T-helper 2 cell treated with Interferon-gamma antibody and Interleukin-4, amounts not matched to agents 5 μg/mL and 100 μg/mL, for 36 hours (primary cell): ENCODE measurements at regions not wholly inside any gene's neighbourhood (a gene's known extent, or its start where the extent isn't known, plus 50 kb on each side); places are given as distances from the start of the nearest gene placed in this dataset.
"Not testable (repeated sequence)": the region's sequence is repeated elsewhere in the genome, so short reads cannot be mapped to it uniquely, and the experiment has no call there.

Source experiments
- DNase-seq: peaks from one replicate; pipeline ENCODE4 v3.0.0; 2021; ENCODE audit warnings: low spot score
- H3K27ac Mint-ChIP-seq: one replicate; pipeline ENCODE4 v1.8.0; 2021; ENCODE audit warnings: mild to moderate bottlenecking, mixed read lengths
- H3K27me3 Mint-ChIP-seq: one replicate; pipeline ENCODE4 v1.8.0; 2021; ENCODE audit warnings: low read depth, mixed read lengths
- H3K36me3 Mint-ChIP-seq: one replicate; pipeline ENCODE4 v1.8.0; 2021; ENCODE audit warnings: low read depth, mixed read lengths
- H3K4me1 Mint-ChIP-seq: one replicate; pipeline ENCODE4 v1.8.0; 2021; ENCODE audit warnings: low read depth, mixed read lengths
- H3K4me3 Mint-ChIP-seq: one replicate; pipeline ENCODE4 v1.8.0; 2022; ENCODE audit warnings: mild to moderate bottlenecking, moderate library complexity, mixed read lengths
- H3K9me3 Mint-ChIP-seq: one replicate; pipeline ENCODE4 v1.8.0; 2021; ENCODE audit warnings: mixed read lengths

DNA sequence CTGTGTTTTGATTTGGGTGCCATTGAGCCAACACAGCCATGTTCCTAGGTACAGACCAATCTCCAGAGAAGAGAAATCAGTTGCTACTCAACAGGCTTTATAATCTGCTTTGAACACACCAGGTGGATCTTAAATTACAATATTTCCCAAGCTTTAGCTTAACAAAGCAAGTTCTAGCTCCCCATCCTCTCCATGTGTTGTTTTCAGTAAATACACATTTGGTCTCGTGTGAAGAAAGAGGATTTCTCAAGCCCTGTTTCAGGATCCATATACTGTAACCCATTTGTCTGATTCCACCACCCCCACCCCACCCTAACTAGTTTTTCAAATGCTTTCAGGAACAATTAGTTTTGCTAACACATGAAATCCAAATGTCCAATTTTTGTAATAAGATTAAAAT lies 109.6 kb upstream of the NIPBL start:
- Mint-ChIP-seq H3K9me3 (no peaks in the 10 kb centered on the region), H3K27ac (no peak overlapping the region), H3K4me1 (no peaks in the 10 kb centered on the region), H3K27me3 (peaks cover 4% of the 10 kb centered on the region), H3K4me3 (no peak overlapping the region), H3K36me3 (no peaks in the 10 kb centered on the region)
- DNase-seq, result no peak

DNA sequence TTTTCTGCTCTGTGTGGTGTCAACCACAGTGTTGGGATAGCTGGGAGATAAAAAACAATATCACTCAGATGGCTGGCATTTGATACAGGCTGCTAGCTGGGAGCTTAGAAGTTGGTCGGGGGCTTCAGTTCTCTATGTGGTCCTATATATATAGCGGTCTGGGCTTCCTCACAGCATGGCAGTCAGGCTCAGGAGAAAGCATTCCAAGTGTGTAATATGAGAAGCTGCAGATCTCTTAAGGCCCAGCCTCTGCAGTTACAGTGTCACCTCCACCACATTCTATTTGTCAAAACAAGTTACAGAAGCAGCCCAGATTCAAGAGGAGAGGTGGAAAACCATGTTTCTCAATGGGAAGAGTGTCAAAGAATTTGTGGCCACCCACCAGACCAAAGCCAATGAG lies 108.1 kb upstream of the NIPBL start:
- no peak overlapping the region for H3K4me3 Mint-ChIP-seq
- no peaks in the 10 kb centered on the region for H3K9me3 Mint-ChIP-seq
- no peaks in the 10 kb centered on the region for H3K4me1 Mint-ChIP-seq
- H3K27me3 Mint-ChIP-seq, result peaks cover 4% of the 10 kb centered on the region
- DNase-seq, result no peak
- no peaks in the 10 kb centered on the region for H3K36me3 Mint-ChIP-seq
- H3K27ac Mint-ChIP-seq, result no peak overlapping the region

GRCh38 chr5:36769129-36769770 lies 107.3 kb upstream of the NIPBL start:
- Mint-ChIP-seq H3K27me3 (peaks cover 4% of the 10 kb centered on the region), H3K9me3 (no peaks in the 10 kb centered on the region), H3K27ac (no peak overlapping the region), H3K36me3 (no peaks in the 10 kb centered on the region), H3K4me1 (no peaks in the 10 kb centered on the region), H3K4me3 (no peak overlapping the region)
- no peak for DNase-seq

DNA sequence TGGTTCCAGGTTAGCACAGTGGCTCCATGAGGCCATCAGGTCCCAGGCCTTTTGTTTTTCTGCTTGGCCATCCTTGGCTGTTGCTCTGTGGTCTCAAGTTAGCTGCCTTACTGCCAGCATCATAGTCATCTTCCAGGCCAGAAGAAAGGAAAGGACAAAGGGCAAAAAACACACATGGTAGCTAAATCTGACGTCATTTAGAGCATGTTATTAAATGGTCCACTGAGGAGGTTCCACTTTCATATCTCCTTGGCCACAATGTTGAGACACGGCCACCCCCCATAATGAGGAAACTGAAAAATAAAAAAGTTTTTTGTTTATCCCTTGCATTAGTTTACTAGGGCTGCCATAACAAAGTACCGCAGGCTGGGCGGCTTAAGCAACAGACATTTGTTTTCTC lies 106.4 kb upstream of the NIPBL start:
- DNase-seq, result no peak
- Mint-ChIP-seq H3K27ac (no peak overlapping the region), H3K4me1 (no peaks in the 10 kb centered on the region), H3K36me3 (no peaks in the 10 kb centered on the region), H3K27me3 (peaks cover 4% of the 10 kb centered on the region), H3K4me3 (no peak overlapping the region), H3K9me3 (no peaks in the 10 kb centered on the region)

DNA sequence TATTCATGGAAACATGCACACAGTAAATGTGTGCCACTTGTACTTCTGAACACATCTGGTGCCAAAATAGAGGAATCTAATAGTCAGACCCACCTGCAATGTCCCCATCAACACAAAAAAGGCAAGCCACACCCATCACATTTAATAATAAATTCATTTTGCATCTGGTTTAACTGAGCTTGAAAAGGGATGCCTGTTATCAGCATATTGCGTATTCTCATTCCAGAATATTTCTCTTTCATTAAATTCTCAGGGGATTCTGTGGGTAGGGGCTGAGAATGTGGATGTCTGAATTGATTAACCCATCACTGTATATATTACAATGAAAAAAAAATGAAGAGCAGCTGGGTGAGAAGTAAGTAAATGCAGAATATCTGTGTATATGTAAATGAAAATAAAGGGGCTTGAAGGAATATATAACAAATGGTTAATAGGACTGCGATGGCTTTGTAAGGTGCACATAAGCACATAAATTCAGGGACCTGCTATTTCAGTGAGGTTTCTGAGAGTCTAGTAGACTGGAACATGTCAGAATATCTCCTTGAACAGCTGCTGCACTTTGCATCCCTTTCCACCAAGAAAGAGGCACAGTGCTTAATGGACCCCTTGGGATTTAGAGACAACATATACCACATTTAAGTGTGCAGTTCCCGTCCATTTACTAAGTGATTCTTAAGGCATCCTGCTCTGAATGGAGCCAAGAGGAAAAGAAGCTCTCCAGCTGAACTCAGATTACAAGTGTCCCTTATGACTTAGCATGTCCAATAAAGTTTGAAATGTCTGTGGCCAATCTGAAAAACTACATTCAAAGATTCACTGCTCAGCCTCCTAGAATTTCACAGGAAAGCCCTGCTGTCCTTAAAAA lies 104.1 kb upstream of the NIPBL start:
- no peaks in the 10 kb centered on the region for H3K36me3 Mint-ChIP-seq
- H3K27ac Mint-ChIP-seq, result no peak overlapping the region
- H3K4me1 Mint-ChIP-seq, result no peaks in the 10 kb centered on the region
- H3K9me3 Mint-ChIP-seq, result no peaks in the 10 kb centered on the region
- H3K27me3 Mint-ChIP-seq, result peaks cover 4% of the 10 kb centered on the region
- no peak overlapping the region for H3K4me3 Mint-ChIP-seq
- DNase-seq, result no peak

DNA sequence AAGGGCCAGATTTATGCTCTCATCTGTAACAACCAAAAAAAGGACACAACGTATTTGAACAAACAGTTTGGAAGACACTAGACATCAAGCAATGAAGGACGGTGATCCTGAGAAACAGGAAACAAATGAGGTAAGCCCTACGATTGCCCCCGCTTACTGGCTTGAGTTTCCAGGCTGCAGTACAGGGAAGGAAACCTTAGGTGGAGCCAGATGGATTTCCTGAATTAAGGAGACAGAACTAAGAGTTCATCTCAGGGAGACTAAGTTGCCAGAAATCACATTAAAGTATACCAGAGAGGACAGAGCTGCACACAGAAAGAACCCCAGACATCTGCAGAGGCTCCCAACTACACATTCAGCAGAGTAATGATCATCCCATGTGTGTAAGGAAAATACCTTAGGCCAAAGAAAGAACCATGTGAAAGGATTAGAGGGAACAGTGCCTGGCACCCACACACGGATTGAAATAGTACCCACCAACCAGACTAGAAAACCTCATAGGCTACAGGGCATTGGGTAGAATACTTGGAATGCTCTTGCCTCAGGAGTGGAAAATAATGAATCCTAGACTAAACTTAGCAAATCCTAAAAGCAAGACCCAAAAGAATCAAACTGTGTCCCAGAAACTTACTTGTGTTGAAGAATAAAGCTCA lies 99.3 kb upstream of the NIPBL start:
- no peak for DNase-seq
- H3K27me3 Mint-ChIP-seq, result peaks cover 7% of the 10 kb centered on the region
- H3K4me1 Mint-ChIP-seq, result no peaks in the 10 kb centered on the region
- H3K27ac Mint-ChIP-seq, result no peak overlapping the region
- H3K9me3 Mint-ChIP-seq, result no peaks in the 10 kb centered on the region
- H3K4me3 Mint-ChIP-seq, result no peak overlapping the region
- H3K36me3 Mint-ChIP-seq, result no peaks in the 10 kb centered on the region

GRCh38 chr5:36778336-36778735 lies 98.2 kb upstream of the NIPBL start:
- Mint-ChIP-seq H3K27ac (no peak overlapping the region), H3K27me3 (peaks cover 7% of the 10 kb centered on the region), H3K4me3 (no peak overlapping the region), H3K4me1 (no peaks in the 10 kb centered on the region), H3K36me3 (no peaks in the 10 kb centered on the region), H3K9me3 (no peaks in the 10 kb centered on the region)
- DNase-seq, result no peak

DNA sequence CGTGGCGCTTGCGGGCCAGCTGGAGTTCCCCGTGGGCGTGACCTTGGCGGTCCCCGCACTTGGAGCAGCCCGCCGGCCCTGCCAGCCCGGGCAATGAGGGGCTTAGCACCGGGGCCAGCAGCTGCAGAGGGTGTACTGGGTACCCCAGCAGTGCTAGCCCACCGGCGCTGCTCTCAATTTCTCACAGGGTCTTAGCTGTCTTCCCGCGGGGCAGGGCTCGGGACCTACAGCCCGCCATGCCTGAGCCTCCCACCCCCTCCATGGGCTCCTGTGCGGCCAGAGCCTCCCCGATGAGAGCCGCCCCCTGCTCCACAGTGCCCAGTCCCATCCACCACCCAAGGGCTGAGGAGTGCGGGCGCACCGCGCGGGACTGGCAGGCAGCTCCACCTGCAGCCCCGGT lies 94.0 kb upstream of the NIPBL start:
- not testable (repeated sequence) for H3K4me1 Mint-ChIP-seq, H3K27me3 Mint-ChIP-seq, H3K9me3 Mint-ChIP-seq

DNA sequence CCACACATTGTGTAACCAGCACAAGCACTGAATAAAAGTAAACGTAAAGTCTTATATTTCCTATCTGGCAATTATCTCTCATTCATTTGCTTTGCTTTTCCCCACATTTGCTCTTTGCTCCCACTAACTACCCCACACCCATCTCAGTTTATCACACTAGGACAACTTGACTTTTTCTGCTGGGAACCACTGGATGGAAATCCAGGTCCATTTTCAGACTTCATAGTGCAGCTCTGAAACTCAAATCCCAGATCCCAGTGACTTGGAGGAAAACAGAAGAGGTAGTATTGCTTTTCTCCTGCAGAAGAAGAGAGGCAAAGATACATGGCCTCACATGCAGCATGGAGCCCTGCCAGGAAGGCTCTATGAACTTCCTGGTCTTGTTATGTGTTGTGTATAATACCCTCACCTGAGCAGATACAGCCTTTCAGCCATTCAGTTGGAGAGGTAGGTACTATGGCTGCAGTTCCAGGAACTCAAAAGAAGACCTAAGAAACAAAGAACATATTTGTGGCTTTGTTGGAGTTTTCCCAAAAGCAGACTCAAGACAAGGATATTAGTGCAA lies 90.0 kb upstream of the NIPBL start:
- Mint-ChIP-seq H3K4me3 (no peak overlapping the region), H3K27ac (no peak overlapping the region), H3K4me1 (no peaks in the 10 kb centered on the region), H3K27me3 (peaks cover 7% of the 10 kb centered on the region), H3K9me3 (no peaks in the 10 kb centered on the region), H3K36me3 (no peaks in the 10 kb centered on the region)
- no peak for DNase-seq

More for the DNA sequence above, 94.0 kb upstream of the NIPBL start:
- H3K4me3 Mint-ChIP-seq, H3K36me3 Mint-ChIP-seq, H3K27ac Mint-ChIP-seq, DNase-seq: not testable (repeated sequence)

GRCh38 chr5:36787365-36788093 lies 89.0 kb upstream of the NIPBL start:
- H3K27me3 Mint-ChIP-seq, result peaks cover 10% of the 10 kb centered on the region
- H3K9me3 Mint-ChIP-seq, result no peaks in the 10 kb centered on the region
- no peak overlapping the region for H3K27ac Mint-ChIP-seq
- no peaks in the 10 kb centered on the region for H3K4me1 Mint-ChIP-seq
- H3K4me3 Mint-ChIP-seq, result no peak overlapping the region
- no peaks in the 10 kb centered on the region for H3K36me3 Mint-ChIP-seq
- no peak for DNase-seq

DNA sequence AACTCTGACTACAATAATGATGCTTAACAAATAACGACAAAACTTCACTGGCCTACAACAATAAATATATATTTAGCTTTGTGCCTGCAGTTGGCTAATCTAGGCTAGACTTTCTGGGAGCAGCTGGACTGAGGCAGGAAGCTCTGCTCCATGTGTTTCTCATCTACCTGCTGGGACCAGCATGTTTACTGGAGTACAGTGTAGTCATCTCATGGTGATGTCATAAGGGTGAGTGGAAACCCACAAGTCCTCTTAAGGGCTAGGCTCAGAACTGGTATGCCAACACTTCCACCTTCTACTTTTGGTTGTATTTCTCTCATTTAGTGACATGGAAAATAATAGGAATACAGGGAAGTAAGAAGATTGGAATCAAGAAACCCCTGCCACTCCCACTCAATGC lies 85.7 kb upstream of the NIPBL start:
- DNase-seq, result no peak
- Mint-ChIP-seq H3K9me3 (no peaks in the 10 kb centered on the region), H3K4me3 (no peak overlapping the region), H3K27ac (no peak overlapping the region), H3K36me3 (no peaks in the 10 kb centered on the region), H3K27me3 (peaks cover 12% of the 10 kb centered on the region), H3K4me1 (no peaks in the 10 kb centered on the region)

DNA sequence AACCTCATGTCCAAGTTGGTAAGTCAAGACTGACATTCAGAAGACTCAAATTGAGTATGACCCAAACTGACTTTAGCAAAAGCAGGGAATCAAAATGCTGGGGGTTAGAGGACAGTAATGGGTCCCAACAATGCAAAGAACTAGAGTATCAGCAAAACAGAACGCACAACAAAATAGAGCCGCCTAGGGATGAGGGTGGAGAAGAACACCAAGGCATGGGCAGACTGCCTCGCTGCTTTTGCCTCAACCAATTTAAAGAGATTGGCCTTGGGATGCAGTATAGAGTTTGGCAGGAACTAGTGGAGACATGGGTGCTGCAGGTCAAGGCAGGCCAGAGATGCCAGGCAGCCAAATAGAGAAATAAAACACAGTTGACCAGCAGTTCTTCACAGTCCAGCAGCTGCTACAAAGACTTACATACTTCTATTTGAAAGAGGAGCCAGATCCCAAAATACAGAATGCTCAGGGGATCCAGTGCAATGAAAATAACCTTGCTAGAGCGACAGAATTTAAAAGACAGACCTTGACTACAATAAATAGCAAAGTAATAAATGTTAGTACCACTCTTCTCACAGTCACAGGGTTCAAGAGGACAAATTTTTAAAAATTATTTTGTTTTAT lies 83.9 kb upstream of the NIPBL start:
- Mint-ChIP-seq H3K27ac (no peak overlapping the region), H3K4me3 (no peak overlapping the region), H3K36me3 (no peaks in the 10 kb centered on the region), H3K27me3 (peaks cover 11% of the 10 kb centered on the region), H3K9me3 (no peaks in the 10 kb centered on the region), H3K4me1 (no peaks in the 10 kb centered on the region)
- DNase-seq, result no peak

DNA sequence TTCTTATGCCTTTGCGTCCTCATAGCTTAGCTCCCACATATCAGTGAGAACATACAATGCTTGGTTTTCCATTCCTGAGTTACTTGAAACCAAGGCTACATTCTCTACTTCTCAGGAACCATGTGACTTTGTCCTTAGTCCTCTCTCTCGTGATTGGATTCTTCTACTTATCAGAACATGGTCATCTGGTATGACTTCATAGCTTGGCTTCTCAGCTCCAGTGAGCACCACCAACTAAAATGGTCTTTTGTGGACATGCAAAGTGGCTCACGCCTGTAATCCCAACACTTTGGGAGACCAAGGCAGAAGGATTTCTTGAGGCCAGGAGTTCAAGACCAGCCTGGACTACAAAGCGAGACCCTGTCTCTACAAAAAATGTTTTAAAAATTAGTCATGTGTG lies 81.2 kb upstream of the NIPBL start:
- Mint-ChIP-seq H3K36me3 (no peaks in the 10 kb centered on the region), H3K9me3 (no peaks in the 10 kb centered on the region)

More for the DNA sequence above, 81.2 kb upstream of the NIPBL start:
- no peak for DNase-seq
- H3K27ac Mint-ChIP-seq, result no peak overlapping the region
- peaks cover 11% of the 10 kb centered on the region for H3K27me3 Mint-ChIP-seq
- H3K4me1 Mint-ChIP-seq, result no peaks in the 10 kb centered on the region
- no peak overlapping the region for H3K4me3 Mint-ChIP-seq
